Parathyroid adenoma (tissue), 2 donors: ENCODE measurements at regions not wholly inside any gene's neighbourhood (a gene's known extent, or its start where the extent isn't known, plus 50 kb on each side); places are given as distances from the start of the nearest gene placed in this dataset.

Experiments used
- H2AFZ ChIP-seq: fragments of 300-600 bp; sonication (generic); one replicate; pipeline ENCODE4 v1.7.0; 2017; ENCODE audit warnings: antibody characterized with exemption, mild to moderate bottlenecking
- H3K27ac ChIP-seq: fragments of 300-600 bp; sonication (generic); one replicate; pipeline ENCODE4 v1.7.0; 2017
- H3K27me3 ChIP-seq: fragments of 300-600 bp; sonication (generic); one replicate; pipeline ENCODE4 v1.7.0; 2017; ENCODE audit warnings: low read length; ENCODE audit not compliant: control insufficient read depth, insufficient read depth
- H3K36me3 ChIP-seq: fragments of 300-600 bp; sonication (generic); one replicate; pipeline ENCODE4 v1.7.0; 2017; ENCODE audit warnings: low read length; ENCODE audit not compliant: control insufficient read depth, insufficient read depth
- H3K4me1 ChIP-seq: fragments of 300-600 bp; sonication (generic); one replicate; pipeline ENCODE4 v1.7.0; 2017; ENCODE audit warnings: control low read depth
- H3K4me2 ChIP-seq: fragments of 300-600 bp; sonication (generic); one replicate; pipeline ENCODE4 v1.7.0; 2017; ENCODE audit warnings: low read length
- H3K4me3 ChIP-seq: fragments of 300-600 bp; sonication (generic); one replicate; pipeline ENCODE4 v1.7.0; 2017; ENCODE audit warnings: low read depth, low read length
- H3K79me2 ChIP-seq: fragments of 300-600 bp; sonication (generic); one replicate; pipeline ENCODE4 v1.7.0; 2017; ENCODE audit warnings: control low read depth
- H3K9ac ChIP-seq: fragments of 300-600 bp; sonication (generic); one replicate; pipeline ENCODE4 v1.7.0; 2017; ENCODE audit warnings: mild to moderate bottlenecking
- H3K9me3 ChIP-seq: fragments of 300-600 bp; sonication (generic); one replicate; pipeline ENCODE4 v1.7.0; 2017; ENCODE audit warnings: low read length; ENCODE audit not compliant: control insufficient read depth
- TF ChIP-seq, protein P1 (sequence below): fragments of 300-600 bp; sonication (generic); IDR thresholded peaks from one replicate; pipeline ENCODE4 v1.7.0; 2017; ENCODE audit warnings: antibody characterized with exemption, mild to moderate bottlenecking
- donor health status: primary hyperparathyroidism.

DNA sequence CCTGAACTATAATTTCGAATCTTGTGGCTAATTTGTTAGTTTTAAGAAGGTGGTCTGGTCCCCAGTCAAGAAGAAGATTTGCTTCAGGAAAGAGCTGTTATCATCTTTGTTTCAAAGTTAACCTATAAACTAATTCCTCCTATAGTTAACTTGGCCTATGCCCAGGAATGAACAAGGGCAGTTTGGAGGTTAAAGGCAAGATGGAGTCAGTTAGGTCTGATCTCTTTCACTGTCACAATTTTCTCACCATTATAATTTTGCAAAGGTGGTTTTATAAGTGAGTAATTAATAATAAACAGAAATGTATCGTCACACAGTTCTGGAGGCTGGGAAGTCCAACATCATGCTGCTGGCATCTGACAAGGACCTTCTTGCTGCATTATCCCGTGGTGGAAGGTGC is 238.6 kb downstream of the PIK3R1 start:
- Histone ChIP-seq H3K4me2 (no peak overlapping the region), H3K4me1 (peaks cover 45% of the 10 kb centered on the region), H3K27ac (no peak overlapping the region), H3K9ac (no peak overlapping the region), H3K4me3 (no peak overlapping the region), H3K27me3 (no peaks in the 10 kb centered on the region), H2AFZ (no peak overlapping the region), H3K9me3 (no peaks in the 10 kb centered on the region), H3K79me2 (no peaks in the 10 kb centered on the region), H3K36me3 (no peaks in the 10 kb centered on the region)
- TF ChIP-seq, protein P1, sequence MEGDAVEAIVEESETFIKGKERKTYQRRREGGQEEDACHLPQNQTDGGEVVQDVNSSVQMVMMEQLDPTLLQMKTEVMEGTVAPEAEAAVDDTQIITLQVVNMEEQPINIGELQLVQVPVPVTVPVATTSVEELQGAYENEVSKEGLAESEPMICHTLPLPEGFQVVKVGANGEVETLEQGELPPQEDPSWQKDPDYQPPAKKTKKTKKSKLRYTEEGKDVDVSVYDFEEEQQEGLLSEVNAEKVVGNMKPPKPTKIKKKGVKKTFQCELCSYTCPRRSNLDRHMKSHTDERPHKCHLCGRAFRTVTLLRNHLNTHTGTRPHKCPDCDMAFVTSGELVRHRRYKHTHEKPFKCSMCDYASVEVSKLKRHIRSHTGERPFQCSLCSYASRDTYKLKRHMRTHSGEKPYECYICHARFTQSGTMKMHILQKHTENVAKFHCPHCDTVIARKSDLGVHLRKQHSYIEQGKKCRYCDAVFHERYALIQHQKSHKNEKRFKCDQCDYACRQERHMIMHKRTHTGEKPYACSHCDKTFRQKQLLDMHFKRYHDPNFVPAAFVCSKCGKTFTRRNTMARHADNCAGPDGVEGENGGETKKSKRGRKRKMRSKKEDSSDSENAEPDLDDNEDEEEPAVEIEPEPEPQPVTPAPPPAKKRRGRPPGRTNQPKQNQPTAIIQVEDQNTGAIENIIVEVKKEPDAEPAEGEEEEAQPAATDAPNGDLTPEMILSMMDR: no peak

DNA sequence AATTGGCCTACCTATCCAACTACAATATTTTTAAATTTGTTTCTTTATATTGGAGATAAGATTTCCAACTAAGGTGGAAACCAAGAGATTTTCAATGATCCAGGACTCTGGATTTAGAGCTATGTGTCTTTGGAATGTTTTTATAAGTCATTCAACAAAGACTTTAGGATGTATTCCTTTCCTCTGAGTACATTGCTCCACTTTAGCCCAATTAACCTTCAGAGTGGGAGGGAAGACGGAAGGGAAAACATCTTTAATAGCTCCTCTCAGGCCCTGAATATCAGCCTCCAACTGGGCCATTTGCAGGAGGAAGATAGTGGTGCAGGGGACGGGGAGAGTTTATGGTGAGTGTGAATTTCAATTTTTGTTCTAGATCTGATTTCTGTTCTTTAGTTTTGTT is 239.2 kb downstream of the PIK3R1 start:
- Histone ChIP-seq H2AFZ (no peak overlapping the region), H3K27me3 (no peaks in the 10 kb centered on the region), H3K9ac (no peak overlapping the region), H3K4me1 (peaks cover 51% of the 10 kb centered on the region), H3K27ac (no peak overlapping the region), H3K4me3 (no peak overlapping the region), H3K4me2 (no peak overlapping the region), H3K79me2 (no peaks in the 10 kb centered on the region), H3K36me3 (no peaks in the 10 kb centered on the region), H3K9me3 (no peaks in the 10 kb centered on the region)
- TF ChIP-seq, protein P1: no peak

DNA sequence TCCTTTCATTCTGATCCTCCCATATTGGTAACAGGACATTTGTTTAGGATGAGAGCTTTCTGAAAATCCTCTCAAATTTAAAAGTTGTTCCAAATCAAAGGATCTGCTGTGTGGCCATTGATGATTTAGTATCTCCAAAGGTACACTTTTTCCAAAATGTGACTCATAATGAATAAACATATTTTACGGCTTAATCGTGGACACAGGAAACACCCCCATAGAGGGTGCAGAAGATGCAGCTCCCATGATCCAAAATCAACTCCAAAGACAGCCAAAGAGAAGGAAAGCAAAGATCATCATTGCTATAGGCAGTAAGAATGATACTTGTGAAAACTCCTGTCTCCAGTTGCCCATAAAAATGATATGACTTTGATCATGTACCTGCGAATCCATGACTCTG is 239.7 kb downstream of the PIK3R1 start:
- no peak overlapping the region for H3K4me2 ChIP-seq
- TF ChIP-seq, protein P1: no peak
- H3K27ac ChIP-seq: peak overlapping the region; percentile 81
- H3K9me3 ChIP-seq: no peaks in the 10 kb centered on the region
- H3K9ac ChIP-seq: no peak overlapping the region
- H3K79me2 ChIP-seq: no peaks in the 10 kb centered on the region
- H3K27me3 ChIP-seq: no peaks in the 10 kb centered on the region
- H2AFZ ChIP-seq: peak overlapping the region; percentile 52
- H3K4me1 ChIP-seq: peaks cover 52% of the 10 kb centered on the region
- H3K36me3 ChIP-seq: no peaks in the 10 kb centered on the region
- H3K4me3 ChIP-seq: no peak overlapping the region

DNA sequence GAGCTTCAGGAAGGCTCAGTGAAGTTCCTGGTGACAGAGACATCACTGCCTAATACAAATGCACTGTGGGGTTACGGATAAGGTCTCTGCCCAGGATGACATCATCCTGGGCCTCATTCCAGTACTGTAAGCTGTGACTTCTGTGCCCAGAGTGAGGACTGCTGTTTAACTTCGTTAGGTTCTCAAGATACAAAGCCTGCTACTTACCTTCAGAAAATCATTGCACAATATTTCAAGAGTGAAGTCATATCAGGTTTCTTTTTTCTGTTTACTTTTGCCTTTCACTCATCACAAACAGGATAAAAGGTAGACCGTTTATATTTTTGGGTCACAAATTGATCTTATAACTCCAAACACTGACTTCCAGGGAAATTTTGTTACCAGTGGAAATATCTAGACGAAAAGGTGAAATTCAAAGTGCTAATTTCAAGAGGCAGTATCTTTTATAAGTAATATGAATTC is 241.2 kb downstream of the PIK3R1 start:
- Histone ChIP-seq H3K4me3 (peak overlapping the region; percentile 6), H3K79me2 (no peaks in the 10 kb centered on the region), H3K9me3 (no peaks in the 10 kb centered on the region), H3K36me3 (no peaks in the 10 kb centered on the region), H3K4me2 (peak overlapping the region; percentile 3), H3K9ac (no peak overlapping the region), H2AFZ (peak overlapping the region; percentile 52), H3K27me3 (no peaks in the 10 kb centered on the region), H3K27ac (peak overlapping the region; percentile 81), H3K4me1 (peaks cover 42% of the 10 kb centered on the region)
- TF ChIP-seq, protein P1: no peak

DNA sequence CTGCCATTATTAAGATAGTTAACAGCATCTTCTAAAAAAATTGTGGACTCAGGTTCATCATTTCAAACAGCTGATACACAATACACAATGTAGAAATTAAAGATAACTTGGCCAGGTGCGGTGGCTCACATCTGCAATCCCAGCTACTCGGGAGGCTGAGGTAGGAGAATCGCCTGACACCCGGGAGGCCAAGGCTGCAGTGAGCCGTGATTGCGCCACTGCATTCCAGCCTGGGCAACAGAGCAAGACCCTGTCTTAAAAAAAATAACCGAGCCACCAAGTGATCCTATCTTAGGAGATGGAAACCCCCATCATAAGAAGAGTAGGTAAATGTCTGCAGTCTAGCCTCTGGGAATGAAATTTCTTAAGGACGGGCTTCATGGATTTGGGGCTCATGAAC is 241.7 kb downstream of the PIK3R1 start:
- H2AFZ ChIP-seq: peak overlapping the region; percentile 52
- TF ChIP-seq, protein P1: no peak
- no peaks in the 10 kb centered on the region for H3K27me3 ChIP-seq
- H3K27ac ChIP-seq: peak overlapping the region; percentile 81
- H3K4me2 ChIP-seq: peak overlapping the region; percentile 3
- no peaks in the 10 kb centered on the region for H3K9me3 ChIP-seq
- no peak overlapping the region for H3K9ac ChIP-seq
- H3K4me1 ChIP-seq: peaks cover 42% of the 10 kb centered on the region
- no peaks in the 10 kb centered on the region for H3K36me3 ChIP-seq
- H3K79me2 ChIP-seq: no peaks in the 10 kb centered on the region
- H3K4me3 ChIP-seq: peak overlapping the region; percentile 6
